ENCODE measurements at regions not wholly inside any gene's neighbourhood (a gene's known extent, or its start where the extent isn't known, plus 50 kb on each side); places are given as distances from the start of the nearest gene placed in this dataset.

- TF ChIP-seq CTCF (IDR thresholded peaks at IDR 0.05), result no peak
- no peak for TF ChIP-seq EZH2phosphoT487 (IDR thresholded peaks at IDR 0.05)
- TF ChIP-seq EZH2 (IDR thresholded peaks at IDR 0.05), result no peak
Observed at GRCh38 chr3:71949442-71949841, 164.5 kb upstream of the PROK2 start.
